HG02970 (cell line): ENCODE measurements at regions not wholly inside any gene's neighbourhood (a gene's known extent, or its start where the extent isn't known, plus 50 kb on each side); places are given as distances from the start of the nearest gene placed in this dataset.

Experiments used
- ATAC-seq: cut with Tn5 transposase; IDR thresholded peaks from one replicate; pipeline ENCODE4 v1.9.1; 2021; ENCODE audit warnings: mild to moderate bottlenecking, moderate library complexity, moderate number of reproducible peaks; ENCODE audit not compliant: unreplicated experiment, low FRiP score

DNA sequence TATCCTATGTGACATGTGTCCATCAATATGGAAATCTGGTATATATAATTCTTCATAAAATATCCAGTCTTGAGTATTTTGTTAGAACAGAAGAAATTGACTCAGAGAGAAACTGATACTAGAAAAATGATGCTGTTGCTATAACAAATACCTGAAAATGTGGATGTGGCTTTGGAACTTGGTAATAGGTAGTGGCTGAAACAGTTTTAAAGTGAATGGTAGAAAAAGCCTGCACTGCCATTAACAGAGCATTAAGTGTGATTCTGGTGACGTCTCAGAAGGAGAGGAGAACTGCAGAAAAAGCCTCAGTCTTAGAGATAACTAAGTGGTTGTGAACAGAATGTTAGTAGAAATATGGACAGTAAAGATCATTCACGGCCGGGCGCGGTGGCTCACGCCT is 634.9 kb upstream of the ZNF608 start:
- no peak for ATAC-seq

- ATAC-seq = no peak
These were observed 637.6 kb upstream of the ZNF608 start for GRCh38 chr5:125384071-125384470.

DNA sequence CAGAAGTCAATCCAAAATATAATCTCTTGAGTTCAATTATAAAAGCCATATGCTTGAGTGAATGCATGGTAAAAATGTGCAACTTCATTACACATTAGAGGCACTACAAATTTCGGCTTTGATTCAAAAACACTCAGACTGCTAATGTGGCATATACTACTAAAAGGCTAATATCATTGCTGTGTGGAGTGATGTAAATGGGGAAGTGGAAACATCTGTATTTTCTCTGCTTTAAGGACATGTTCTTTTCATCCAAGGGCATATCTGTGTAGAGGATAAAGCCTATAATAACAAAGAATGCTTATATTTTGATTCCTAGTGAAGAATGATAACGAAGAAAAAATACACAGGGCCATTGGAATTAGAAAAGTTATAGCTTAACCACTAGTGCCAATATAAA is 643.9 kb upstream of the ZNF608 start:
- ATAC-seq = no peak

GRCh38 chr5:125393221-125393815 is 646.9 kb upstream of the ZNF608 start:
- ATAC-seq = no peak

- no peak for ATAC-seq
These were observed 648.3 kb upstream of the ZNF608 start for GRCh38 chr5:125394661-125395280.

GRCh38 chr5:125396462-125396861 is 650.0 kb upstream of the ZNF608 start:
- no peak for ATAC-seq

GRCh38 chr5:125398466-125398865 is 652.0 kb upstream of the ZNF608 start:
- ATAC-seq = no peak

DNA sequence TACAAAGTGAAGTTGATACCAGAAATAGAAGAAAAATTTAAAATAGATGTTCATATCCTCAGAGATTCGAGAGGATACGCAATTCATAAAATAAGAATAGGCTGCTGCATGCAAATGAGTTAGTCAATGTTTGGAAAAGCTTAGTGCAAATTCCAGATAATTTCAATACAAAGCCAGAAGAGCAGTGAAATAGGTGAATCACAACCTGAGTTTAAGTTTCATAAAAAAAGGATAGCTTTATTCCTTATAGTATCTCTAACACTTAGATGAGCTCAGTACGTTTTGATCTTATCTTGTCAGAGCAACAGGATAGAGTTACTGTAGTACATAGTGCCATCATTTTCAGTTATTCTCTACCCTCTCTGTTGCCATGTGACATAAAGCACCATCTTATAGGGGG is 653.4 kb upstream of the ZNF608 start:
- ATAC-seq = no peak

DNA sequence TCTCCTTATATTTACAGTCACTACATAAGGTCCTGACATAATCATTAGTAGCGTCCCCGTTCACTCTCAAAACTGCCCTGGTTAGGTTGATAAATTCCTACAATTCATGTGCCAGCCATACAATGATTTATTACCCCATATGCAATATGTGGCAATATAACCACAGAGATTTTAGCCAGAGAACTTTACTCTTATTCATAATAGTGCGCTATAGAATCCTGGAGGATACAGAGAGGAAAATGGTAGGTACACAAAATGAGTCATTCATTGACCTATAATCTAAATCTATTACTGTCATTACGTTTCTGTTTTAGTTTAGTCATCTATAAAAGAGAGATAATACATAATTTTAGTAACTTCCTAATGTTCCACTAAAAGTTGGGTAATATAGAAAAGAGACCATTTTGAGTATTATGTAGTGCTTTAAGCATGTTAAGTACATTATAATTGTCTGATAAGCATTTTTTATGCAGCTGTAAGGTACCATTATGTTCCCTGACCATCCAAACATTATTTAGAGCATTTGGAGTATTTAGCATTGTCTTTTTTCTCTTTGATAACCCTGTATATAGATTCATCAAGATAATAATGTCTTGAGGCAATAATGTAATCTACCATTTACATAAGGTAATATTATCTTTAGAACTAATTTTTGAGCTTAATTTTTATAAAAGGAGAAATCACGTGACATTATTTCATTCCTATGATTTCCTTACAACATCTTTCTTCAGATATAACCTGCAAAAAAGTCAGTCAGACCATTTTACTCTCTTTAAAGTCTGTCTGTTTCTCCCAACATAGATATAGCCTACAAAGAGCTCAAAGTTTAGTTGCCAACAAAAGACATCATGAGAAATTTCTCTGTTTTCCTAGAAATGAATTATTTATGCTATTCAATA is 655.5 kb upstream of the ZNF608 start:
- no peak for ATAC-seq

- ATAC-seq = no peak
These were observed 656.3 kb upstream of the ZNF608 start for GRCh38 chr5:125402787-125403186.

DNA sequence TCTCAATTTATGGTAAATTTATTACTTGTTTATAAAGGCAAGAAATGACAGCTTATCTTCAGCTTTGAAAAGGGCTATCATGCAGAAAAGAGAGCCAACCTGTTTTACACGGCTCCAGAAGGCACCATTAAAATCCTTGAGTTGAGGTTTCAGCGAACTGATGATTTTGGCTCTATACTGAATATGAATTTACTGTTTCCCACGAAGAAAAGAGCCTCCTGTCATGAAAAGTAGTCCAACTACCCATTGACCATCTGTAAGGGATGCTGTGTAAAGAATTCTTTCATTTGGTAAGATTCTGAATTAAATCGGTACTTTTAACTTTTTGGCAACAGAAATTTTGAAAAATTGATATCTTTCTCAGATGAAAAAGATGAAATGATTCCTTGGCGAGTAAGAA is 657.6 kb upstream of the ZNF608 start:
- no peak for ATAC-seq

DNA sequence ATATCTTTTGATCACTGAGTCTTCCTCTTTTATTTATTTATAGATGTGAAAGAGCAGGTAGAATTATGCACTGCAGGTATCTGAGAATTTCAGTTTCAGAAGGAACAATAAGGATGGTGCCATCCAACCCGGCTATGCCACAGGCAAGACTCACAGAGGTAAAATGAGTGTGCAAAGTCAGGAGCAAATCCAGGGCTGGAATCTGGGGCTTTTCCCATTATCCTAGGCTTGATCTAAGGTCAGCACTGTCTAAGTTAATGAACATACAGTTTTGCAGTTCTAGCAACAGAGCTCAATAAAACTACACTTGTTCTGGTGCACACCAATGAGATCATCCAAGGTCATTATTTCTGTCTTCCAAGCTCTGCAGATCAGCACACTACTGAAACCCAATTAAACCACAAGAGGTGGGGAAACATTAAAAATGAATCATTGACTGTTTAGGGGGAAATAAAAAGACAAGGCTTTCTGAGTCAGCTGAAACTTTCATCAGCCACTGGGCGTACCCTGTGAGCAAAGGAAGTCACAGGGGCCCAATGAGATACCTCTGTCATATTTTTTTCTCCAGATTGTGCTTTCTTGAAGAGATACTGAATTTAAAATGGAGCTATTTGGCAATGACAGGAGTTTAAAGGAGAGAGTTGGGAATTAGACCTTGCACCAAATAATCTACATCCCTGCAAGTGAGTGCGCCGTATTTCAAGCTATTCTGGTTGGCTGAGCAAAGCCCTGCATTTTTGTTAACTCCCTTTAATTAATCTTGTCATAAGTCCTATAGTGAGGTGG is 662.2 kb upstream of the ZNF608 start:
- peak; percentile 42 for ATAC-seq

- no peak for ATAC-seq
These were observed 662.9 kb upstream of the ZNF608 start for GRCh38 chr5:125409234-125409860.

- no peak for ATAC-seq
These were observed 663.6 kb upstream of the ZNF608 start for GRCh38 chr5:125409861-125410536.

- no peak for ATAC-seq
These were observed 664.2 kb upstream of the ZNF608 start for GRCh38 chr5:125410537-125411070.

- ATAC-seq = no peak
These were observed 664.8 kb upstream of the ZNF608 start for GRCh38 chr5:125411071-125411743.

DNA sequence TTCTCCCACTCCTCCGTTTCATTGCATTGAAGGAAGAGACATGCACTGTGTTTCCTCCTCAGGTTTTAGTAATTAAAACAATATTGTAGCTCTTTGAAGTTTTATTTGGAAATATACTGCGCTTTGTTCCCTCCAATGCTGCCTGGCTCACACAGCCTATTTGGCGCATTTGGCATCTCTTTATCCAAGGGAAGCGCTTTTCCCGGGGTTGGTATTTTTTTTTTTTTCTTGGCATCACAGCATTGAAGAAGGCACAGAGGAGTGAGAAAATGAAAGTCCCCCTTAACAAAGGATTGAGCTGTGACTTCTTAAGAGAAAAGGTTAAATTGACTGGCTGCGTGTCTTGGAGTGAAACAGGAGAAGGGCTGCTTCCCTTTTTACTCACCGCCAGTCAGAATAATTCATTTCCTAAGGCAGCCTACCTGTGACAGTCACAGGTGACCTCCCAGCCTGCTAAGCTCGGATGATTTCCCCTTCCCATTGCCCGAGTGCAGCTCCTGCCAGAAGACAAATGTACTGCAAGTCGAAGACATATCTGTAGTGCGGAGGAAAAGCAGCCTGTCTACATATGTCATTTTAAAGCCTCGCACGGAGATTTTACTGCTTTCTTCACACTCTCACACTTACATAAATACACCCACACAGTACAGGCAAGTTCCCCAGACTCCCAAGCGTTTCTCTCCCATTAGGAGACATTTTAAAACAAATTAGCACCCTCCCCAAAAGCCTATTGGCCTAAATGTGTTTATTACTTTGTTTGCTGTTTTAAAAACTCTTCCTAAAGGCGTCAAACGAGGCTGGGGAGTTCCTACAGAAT is 665.5 kb upstream of the ZNF608 start:
- peak; percentile 54 for ATAC-seq
